Type B pancreatic cell (in vitro differentiated cells): ENCODE measurements at regions not wholly inside any gene's neighbourhood (a gene's known extent, or its start where the extent isn't known, plus 50 kb on each side); places are given as distances from the start of the nearest gene placed in this dataset.
"Not testable (repeated sequence)": the region's sequence is repeated elsewhere in the genome, so short reads cannot be mapped to it uniquely, and the experiment has no call there.

ENCODE experiments used
- DNase-seq: peaks from one replicate; pipeline ENCODE4 v3.0.0; 2021; ENCODE audit warnings: mixed read lengths; ENCODE audit not compliant: unreplicated experiment; ENCODE audit errors: extremely low spot score
- H3K27ac Mint-ChIP-seq: 2 replicates; pipeline ENCODE4 v1.8.0; 2021; ENCODE audit warnings: mild to moderate bottlenecking, mixed read lengths
- H3K27me3 Mint-ChIP-seq: 2 replicates; pipeline ENCODE4 v1.8.0; 2021; ENCODE audit warnings: mixed read lengths
- H3K36me3 Mint-ChIP-seq: 2 replicates; pipeline ENCODE4 v1.8.0; 2021; ENCODE audit warnings: mixed read lengths
- H3K4me1 Mint-ChIP-seq: one replicate; pipeline ENCODE4 v1.8.0; 2021; ENCODE audit warnings: mixed read lengths; ENCODE audit not compliant: unreplicated experiment
- H3K4me3 Mint-ChIP-seq: 2 replicates; pipeline ENCODE4 v1.8.0; 2021; ENCODE audit warnings: mild to moderate bottlenecking, mixed read lengths
- H3K9me3 Mint-ChIP-seq: 2 replicates; pipeline ENCODE4 v1.8.0; 2021; ENCODE audit warnings: mixed read lengths
- TF ChIP-seq, protein P1 (sequence below): fragments of 200-600 bp; sonication (generic); conservative IDR thresholded peaks from 2 replicates; pipeline ENCODE4 v1.5.0; 2021; ENCODE audit warnings: antibody characterized with exemption, mild to moderate bottlenecking

DNA sequence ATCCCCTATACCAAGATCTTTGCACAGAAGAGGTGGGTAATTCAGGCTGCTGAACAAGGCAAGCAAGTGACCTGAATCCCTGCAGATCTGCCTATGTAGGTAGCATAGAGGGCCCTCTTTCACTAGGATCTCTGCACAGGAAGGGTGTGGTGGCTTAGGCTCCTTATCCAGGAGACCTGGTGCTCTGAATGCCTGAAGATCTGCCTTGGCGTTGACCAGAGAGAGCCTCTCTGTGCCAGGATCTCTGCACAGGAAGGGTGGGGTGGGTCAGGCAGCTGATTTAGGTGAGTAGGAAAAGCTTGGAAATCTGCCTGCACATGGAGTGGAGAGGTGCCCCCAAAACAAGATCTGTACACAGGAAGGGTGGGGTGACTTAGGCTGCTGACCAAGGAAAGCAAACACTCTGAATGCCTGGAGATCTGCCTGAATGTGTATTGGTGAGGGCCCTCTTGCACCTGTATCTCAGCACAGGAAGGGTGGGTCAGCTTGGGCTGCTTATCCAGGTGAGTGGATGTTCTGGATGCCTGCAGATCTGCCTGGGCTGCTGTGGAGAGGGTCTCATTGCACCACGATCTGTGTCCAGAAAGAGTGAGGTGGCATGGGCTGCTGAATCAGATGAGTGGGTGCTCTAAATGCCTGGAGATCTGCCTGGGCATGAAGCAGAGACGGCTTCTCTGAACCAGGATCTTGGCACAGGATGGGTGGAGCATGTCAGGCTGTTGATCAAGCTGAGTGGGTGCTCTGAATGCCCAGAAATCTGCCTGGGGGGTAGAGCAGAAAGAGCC is 365.9 kb downstream of the DMAC1 start:
- Mint-ChIP-seq H3K9me3 (peaks cover 5% of the 10 kb centered on the region), H3K4me3 (no peak overlapping the region), H3K4me1 (no peaks in the 10 kb centered on the region), H3K36me3 (peaks cover 4% of the 10 kb centered on the region), H3K27ac (no peak overlapping the region), H3K27me3 (no peaks in the 10 kb centered on the region)
- TF ChIP-seq, protein P1, sequence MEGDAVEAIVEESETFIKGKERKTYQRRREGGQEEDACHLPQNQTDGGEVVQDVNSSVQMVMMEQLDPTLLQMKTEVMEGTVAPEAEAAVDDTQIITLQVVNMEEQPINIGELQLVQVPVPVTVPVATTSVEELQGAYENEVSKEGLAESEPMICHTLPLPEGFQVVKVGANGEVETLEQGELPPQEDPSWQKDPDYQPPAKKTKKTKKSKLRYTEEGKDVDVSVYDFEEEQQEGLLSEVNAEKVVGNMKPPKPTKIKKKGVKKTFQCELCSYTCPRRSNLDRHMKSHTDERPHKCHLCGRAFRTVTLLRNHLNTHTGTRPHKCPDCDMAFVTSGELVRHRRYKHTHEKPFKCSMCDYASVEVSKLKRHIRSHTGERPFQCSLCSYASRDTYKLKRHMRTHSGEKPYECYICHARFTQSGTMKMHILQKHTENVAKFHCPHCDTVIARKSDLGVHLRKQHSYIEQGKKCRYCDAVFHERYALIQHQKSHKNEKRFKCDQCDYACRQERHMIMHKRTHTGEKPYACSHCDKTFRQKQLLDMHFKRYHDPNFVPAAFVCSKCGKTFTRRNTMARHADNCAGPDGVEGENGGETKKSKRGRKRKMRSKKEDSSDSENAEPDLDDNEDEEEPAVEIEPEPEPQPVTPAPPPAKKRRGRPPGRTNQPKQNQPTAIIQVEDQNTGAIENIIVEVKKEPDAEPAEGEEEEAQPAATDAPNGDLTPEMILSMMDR = no peak
- DNase-seq = no peak

DNA sequence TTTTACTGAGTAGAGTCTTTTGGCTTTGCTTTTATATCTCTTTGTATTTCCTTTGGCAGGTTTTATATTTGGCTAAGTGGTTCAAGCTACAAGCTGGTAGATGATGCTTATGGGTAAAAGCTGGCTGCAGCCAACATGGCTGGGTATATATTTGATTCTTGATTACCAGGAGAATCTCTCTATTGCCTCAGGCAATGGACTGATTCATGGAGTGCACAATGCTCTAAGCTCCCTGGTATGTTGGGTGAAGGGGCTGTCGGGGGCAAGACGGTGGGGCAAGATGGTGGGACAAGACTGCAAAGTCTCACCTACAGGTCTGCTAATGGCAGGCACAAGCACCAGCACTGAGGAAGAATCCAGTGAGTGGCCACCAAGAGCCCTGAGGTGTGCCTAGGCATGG is 366.6 kb downstream of the DMAC1 start:
- Mint-ChIP-seq H3K9me3 (peaks cover 5% of the 10 kb centered on the region), H3K4me3 (no peak overlapping the region), H3K36me3 (peaks cover 4% of the 10 kb centered on the region), H3K4me1 (no peaks in the 10 kb centered on the region), H3K27ac (no peak overlapping the region), H3K27me3 (no peaks in the 10 kb centered on the region)
- DNase-seq = no peak
- TF ChIP-seq, protein P1 = no peak

DNA sequence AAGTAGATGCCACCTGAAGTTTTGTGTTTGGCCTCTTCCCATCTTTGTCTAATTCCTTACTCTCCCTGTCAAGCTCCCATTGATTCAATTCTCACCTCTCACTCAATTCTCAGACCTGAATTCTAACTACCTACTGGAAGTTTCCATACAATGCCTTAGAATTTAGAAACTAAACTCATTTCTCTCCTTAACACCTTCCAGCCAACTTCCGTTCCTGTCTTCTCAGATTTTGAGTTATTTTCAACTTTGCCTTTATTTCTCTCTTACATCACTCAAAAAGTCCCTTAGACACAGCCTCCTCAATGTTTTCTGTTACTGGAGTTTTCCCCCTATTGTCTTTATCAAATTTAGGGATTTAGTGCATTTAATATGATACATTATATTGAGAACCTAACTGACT is 382.2 kb downstream of the DMAC1 start:
- H3K4me3 Mint-ChIP-seq, H3K36me3 Mint-ChIP-seq, H3K27ac Mint-ChIP-seq, DNase-seq, H3K4me1 Mint-ChIP-seq, H3K27me3 Mint-ChIP-seq: not testable (repeated sequence)
- H3K9me3 Mint-ChIP-seq = peaks cover 15% of the 10 kb centered on the region

DNA sequence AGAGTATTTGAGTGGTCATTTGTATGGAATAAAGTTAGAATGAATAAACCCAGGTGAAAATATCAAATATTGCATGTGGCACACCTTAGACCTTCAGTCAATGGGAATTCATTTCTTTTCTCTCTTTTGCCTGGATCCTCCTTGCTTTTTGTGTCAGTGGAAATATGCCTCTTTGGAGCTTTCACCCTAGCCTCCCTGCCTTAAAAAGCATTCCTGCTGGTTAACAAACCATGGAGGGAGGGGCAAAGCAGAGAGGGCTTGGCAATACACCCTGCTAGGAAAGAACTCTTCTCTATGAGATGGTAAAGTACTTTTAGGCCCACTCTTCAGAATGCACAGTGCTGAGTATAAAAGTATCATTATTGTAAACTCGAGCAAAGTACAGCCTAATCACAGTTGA is 383.7 kb downstream of the DMAC1 start:
- Mint-ChIP-seq H3K36me3 (no peaks in the 10 kb centered on the region), H3K27me3 (no peaks in the 10 kb centered on the region), H3K27ac (no peak overlapping the region), H3K4me3 (no peak overlapping the region), H3K9me3 (peaks cover 11% of the 10 kb centered on the region), H3K4me1 (no peaks in the 10 kb centered on the region)
- DNase-seq = no peak
- TF ChIP-seq, protein P1 = no peak

DNA sequence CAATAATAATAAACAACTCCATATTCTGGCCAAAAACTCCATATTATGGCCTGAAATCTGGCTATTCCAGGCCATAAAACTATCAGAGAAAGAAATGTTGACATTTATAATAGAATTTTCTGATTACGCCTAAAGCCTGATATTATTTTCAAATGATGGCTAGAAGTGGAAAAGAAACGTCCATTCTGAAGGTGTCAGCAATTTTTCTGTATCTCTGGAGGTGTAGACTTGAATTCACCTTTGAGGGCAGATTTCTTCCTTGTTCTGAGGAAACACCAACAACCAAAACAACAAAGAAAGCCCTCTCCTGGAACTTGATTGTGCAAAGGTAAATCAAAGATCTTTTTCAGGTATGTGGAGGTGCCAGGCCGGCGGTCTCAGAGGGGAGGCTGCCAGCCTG is 390.7 kb downstream of the DMAC1 start:
- H3K27ac Mint-ChIP-seq = no peak overlapping the region
- H3K4me1 Mint-ChIP-seq = no peaks in the 10 kb centered on the region
- peaks cover 12% of the 10 kb centered on the region for H3K9me3 Mint-ChIP-seq
- H3K4me3 Mint-ChIP-seq = no peak overlapping the region
- no peaks in the 10 kb centered on the region for H3K36me3 Mint-ChIP-seq
- H3K27me3 Mint-ChIP-seq = no peaks in the 10 kb centered on the region
- no peak for DNase-seq
- TF ChIP-seq, protein P1 = no peak

DNA sequence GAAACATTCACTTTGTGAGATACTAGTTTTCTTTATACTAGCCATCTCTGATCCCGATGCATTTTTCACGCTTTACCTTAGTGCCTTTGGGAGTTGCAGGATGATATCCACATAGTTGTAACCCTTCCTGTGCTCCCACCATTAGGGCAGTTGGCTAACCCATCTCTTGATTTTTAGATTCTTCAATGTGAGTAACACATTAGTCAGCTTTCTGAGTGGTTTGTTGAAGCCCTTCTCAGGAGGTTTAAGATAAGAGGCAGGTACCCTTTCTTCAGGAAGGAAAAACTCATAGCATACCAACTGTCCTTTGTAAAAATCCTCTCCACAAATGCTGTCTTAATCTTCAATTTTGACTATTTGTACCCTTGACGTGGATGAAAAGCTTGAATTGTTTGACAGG is 392.3 kb downstream of the DMAC1 start:
- Mint-ChIP-seq H3K4me1 (peaks cover 10% of the 10 kb centered on the region), H3K36me3 (no peaks in the 10 kb centered on the region), H3K9me3 (peaks cover 12% of the 10 kb centered on the region), H3K27me3 (no peaks in the 10 kb centered on the region), H3K27ac (no peak overlapping the region), H3K4me3 (no peak overlapping the region)
- TF ChIP-seq, protein P1 = no peak
- no peak for DNase-seq
